GM18907 (cell line): ENCODE measurements at regions not wholly inside any gene's neighbourhood (a gene's known extent, or its start where the extent isn't known, plus 50 kb on each side); places are given as distances from the start of the nearest gene placed in this dataset.
"Not testable (repeated sequence)": the region's sequence is repeated elsewhere in the genome, so short reads cannot be mapped to it uniquely, and the experiment has no call there.

Experiments used
- ATAC-seq: cut with Tn5 transposase; IDR thresholded peaks from one replicate; pipeline ENCODE4 v1.9.1; 2021; ENCODE audit warnings: mild to moderate bottlenecking, moderate library complexity; ENCODE audit not compliant: unreplicated experiment

GRCh38 chr12:131386167-131386521 lies 324.7 kb upstream of the SFSWAP start:
- no peak for ATAC-seq

GRCh38 chr12:131386781-131387180 lies 324.1 kb upstream of the SFSWAP start:
- ATAC-seq: no peak

DNA sequence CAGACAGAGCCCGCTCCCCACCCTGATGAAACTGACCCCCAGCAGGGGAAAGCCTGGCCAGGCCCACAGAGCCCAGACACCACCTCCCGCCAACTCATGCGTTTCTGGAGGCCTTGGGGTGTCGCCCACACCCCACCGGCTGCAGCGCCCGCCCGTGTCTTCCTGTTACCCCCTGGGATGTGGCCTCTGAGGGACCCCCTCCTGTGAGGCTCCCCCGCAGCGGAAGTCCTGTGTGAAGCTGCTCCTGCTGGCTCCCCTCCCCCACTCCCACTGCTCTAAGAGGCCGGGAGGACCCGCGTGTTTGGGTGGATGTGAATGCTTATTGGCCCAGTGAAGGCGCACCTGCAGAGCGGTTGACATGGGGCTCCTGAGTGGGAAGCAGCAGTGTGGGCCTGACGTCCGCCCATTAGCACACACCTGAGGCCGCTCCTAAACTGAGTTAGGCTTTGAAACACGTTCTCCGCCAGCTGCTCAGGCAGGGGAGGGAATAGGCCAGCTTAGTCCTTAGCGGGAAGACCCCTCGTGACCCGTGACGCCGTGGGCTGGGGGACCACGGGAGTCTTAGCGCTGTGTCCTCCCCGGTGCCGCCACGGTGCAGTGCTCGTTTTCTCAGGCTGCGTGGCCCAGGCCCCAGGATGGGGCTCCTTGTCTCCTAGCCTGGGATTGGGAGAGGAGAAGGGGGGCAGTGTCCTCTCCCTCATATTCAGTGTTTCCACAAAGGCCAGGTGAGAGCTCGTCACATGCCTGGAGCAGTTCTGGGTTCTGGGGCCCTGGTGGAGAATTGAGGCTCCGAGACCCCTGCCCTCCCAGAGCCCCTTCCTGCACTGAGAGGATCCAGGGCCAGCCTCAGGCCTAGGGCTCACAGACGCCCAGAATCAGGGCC lies 323.4 kb upstream of the SFSWAP start:
- no peak for ATAC-seq

- not testable (repeated sequence) for ATAC-seq
Observed at GRCh38 chr12:131388164-131389053, 322.5 kb upstream of the SFSWAP start.

GRCh38 chr12:131389054-131390013 lies 321.6 kb upstream of the SFSWAP start:
- ATAC-seq: no peak

DNA sequence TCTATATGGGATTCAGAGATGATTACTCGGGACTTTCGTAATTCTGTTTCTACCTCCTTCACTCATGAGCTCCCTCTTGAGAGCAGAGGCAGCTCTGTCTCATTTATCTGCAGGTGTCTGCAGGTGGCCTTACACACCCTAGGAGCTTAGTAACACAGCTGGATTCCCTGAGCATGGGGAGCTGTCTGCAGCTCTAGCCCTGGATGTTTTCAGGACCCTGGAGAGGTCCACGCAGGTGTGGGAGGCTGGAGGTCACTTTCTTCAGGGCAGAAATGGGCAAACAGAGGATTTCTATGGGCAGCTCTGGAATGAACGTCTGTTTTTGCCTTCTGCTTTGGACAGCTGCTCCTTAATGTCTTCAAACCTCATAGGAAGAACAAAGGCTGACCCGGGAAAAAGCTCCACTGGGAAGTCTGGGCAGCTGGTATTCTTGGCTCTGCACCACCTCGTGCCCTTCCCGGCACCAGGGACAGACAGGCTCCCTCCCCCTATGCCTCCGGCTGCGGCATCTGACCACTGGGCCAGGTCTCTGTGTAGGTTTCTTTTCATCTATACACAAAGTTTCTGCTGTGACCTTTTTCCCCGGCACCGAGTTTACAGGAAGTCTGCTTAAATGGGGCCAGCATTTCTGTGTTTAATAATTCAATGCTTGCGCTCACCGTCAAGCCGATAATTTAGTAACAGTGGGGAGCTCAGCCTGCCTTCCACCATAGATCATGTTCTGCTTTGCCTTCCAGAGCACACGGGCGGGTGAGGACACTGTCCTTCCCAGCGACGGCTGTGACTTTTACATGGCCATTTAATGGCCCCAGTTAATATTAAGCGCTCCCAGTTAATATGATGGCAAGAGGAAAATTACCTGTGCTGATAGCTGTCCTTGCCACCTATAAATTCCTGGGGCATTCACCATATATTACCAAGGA lies 320.2 kb upstream of the SFSWAP start:
- ATAC-seq: no peak

DNA sequence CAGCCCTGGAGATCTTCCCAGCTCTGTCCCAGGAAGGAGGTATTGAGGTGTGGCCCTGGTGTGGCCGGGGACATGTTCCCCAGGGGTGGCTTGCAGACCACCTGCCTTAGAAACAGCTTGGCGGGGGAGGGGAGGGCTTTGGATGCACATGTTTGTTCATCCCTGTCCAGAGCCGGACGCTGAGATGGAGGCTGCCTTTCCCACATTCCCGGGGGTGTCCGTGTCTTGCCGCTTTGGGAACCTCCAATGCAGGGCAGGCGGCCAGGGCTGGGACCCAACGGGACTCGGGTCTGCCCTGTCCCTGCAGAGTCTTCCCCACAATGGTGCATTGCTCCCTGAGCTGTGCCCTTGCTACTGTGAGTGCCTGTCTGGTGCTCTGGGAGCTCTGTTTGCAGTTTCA lies 319.5 kb upstream of the SFSWAP start:
- no peak for ATAC-seq

GRCh38 chr12:131394752-131395151 lies 316.1 kb upstream of the SFSWAP start:
- not testable (repeated sequence) for ATAC-seq

DNA sequence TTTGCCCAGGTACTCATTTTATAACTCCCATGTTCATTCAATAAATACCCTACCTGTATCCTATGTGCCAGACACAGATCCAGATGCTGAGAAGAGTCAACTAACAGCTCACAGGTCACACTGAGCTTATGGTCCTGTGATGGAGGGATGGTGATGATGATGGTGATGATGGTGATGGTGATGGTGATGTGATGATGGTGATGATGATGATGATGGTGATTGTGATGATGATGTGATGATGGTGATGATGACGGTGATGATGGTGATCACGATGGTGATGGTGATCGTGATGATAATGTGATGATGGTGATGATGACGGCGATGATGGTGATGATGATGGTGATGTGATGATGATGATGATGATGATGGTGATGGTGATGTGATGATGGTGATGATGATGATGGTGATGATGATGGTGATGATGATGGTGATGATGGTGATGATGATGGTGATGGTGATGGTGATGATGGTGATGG lies 315.6 kb upstream of the SFSWAP start:
- not testable (repeated sequence) for ATAC-seq

DNA sequence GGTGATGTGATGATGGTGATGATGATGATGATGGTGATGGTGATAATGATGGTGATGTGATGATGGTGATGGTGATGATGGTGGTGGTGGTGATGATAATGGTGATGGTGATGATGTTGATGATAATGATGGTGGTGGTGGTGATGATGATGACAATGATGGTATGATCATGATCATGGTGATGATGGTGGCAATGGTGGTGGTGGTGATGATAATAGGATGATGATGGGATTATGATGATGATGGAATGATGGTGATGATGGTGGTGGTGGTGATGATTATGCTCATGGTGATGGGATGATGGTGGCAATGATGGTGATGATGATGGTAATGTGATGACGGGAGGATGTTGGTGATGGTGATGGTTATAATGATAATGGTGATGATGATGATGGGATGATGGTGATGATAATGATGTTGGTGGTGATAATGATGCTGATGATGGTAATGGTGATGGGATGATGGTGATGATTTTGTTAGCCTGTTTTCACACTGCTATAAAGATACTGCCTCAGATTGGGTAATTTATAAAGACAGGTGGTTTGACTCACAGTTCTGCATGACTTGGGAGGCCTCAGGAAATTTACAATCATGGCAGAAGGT lies 314.8 kb upstream of the SFSWAP start:
- no peak for ATAC-seq

- ATAC-seq: no peak
Observed at GRCh38 chr12:131397493-131398181, 313.3 kb upstream of the SFSWAP start.

- ATAC-seq: no peak
Observed at GRCh38 chr12:131399000-131399399, 311.9 kb upstream of the SFSWAP start.

DNA sequence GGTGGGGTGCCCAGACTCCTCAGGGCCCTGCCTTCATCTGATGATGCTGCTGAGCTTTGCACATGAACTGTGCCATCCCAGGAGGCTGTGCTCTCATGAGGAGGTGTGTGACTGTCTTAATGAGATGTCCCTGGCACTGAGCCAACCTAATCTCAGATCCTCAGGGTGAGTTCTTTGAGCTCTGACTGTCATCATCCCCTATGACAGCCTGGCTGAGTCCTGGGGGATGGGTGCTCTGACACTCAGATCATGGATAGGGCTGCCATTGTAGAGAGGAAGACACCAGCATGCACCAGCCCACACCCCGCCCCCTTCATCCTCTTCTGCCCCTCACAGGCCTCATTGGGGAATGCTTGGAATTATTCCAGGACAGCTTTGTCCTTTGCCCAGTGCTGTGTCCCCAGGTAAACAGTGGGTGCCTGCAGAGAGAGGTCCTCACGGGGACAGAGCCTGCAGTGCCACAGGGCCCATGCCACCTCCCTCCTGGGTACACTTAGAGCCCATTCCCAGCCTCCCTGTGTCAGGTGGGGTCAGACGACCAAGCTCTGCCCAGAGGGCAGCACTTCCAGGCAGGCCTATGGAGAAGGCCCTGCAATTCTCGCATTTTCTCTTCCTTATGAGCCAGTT lies 310.1 kb upstream of the SFSWAP start:
- ATAC-seq: not testable (repeated sequence)

DNA sequence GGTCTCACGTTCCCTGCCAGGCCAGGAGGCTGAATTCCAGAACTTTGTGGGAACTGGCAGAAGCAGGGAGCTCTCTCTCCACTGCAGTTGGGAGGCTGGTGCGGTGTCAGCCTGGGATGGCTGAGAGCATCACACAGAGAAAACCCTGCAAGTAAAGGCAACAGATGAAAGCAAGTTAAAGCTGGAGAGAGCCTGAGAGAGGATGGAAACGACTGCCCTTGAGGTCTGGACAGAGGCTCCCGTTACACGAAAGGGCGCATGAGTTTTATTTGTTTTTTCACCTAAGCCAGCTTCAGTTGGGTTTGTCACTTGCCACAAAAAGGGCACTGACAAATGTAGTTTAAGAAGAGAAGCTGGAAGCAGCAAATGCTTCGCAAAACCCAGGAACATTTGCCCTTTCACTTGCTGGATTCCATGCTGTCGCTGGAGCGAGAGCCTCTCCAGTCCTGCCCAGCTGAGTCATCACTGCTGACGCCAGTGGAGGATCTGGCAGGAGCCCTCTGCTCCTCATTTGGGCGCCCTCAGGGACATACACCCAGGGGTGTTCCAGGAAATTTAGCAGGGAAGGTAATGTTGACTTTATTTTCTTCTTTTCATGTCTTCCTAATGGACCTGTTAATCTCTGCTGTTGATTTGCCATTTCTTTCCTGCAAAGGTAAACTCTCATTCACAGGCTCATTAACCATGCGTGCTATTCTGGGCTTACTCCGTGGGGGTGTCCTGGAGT lies 308.8 kb upstream of the SFSWAP start:
- ATAC-seq: not testable (repeated sequence)

DNA sequence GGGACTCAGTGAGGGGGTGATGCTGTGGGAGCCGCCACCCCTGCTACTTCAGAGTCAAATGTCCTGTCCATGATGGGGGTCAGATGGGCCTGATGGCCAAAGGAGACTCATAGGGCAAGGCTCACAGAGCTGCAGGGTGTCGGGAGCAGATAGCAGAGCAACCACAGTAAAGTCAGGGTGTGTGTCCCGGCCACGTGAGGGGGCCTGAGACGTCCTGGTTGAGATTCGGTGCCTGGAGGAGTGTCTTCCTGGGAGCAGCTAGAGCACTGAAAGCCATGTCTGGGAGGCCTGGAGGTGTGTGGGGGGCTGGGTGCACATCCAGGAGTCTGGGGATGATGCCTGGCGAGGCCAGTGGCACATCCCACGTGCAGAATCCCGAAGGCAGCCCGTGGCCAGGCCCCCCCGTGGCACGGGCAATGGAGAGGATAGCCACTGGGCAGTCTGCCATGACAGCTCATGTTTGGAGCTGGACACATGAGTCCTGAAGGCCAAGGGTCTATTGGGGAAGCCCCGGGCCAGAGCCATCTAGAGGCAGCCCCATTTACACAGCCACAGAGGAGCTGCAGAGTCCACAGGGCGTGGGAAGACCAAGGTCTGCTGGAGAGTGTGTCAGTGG lies 308.0 kb upstream of the SFSWAP start:
- no peak for ATAC-seq

- no peak for ATAC-seq
Observed at GRCh38 chr12:131403676-131404075, 307.2 kb upstream of the SFSWAP start.

DNA sequence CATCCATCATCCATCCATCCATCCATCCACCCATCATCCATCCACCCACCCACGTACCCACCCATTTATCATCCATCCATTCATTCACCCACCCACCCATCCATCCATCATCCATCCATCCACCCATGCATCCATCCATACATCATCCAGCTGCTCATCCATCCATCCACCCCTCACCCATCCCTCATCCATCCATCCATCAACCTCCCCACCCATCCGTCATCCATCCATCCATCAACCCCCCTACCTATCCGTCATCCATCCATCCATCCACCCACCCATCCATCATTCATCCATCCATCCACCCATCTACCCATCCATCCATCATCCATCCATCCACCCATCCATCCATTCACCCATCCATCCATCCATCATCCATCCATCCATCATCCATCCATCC lies 306.2 kb upstream of the SFSWAP start:
- no peak for ATAC-seq
